NAMALWA (cell line): ENCODE measurements at regions not wholly inside any gene's neighbourhood (a gene's known extent, or its start where the extent isn't known, plus 50 kb on each side); places are given as distances from the start of the nearest gene placed in this dataset.
"Not testable (repeated sequence)": the region's sequence is repeated elsewhere in the genome, so short reads cannot be mapped to it uniquely, and the experiment has no call there.

Experiments used
- DNase-seq: peaks from one replicate; pipeline ENCODE4 v3.0.0-alpha.2; 2015; ENCODE audit warnings: low spot score

GRCh38 chr5:30150231-30150630, 1043.3 kb upstream of the CDH6 start:
- no peak for DNase-seq

DNA sequence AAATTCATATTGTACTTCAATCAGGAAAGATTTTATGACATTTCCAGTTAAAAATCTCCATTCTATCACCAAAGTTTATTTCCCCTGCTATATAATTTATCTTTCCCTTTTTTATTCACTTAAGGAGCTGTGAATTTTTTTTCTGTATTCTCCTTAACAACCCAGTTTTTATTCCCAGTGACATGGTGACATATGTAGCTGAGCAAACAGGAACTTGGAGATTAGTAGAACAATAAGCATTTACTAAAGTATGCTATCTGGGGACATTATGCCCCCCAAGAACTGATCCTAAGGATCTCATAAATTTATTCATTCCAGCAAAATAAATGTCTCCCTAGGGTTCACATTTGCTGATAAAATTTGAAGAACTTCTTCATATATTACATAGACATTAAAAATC, 1044.0 kb upstream of the CDH6 start:
- no peak for DNase-seq

- no peak for DNase-seq
Measured at GRCh38 chr5:30147976-30148375, 1045.5 kb upstream of the CDH6 start.

DNA sequence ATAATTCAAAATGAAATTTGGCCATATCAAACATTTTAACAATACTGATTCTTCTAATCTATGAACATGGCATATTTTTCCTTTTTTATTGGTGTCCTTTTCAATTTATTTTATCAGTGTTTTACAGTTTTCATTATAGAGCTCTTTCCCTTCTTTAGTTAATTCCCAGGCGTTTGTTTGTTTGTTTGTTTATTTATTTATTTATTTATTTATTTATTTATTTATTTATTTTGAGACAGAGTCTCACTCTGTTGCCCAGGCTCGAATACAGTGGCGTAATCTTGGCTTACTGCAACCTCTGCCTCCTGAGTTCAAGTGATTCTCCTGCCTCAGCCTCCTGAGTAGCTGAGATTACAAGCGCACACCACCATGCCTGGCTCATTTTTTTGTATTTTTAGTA, 1049.4 kb upstream of the CDH6 start:
- not testable (repeated sequence) for DNase-seq

DNA sequence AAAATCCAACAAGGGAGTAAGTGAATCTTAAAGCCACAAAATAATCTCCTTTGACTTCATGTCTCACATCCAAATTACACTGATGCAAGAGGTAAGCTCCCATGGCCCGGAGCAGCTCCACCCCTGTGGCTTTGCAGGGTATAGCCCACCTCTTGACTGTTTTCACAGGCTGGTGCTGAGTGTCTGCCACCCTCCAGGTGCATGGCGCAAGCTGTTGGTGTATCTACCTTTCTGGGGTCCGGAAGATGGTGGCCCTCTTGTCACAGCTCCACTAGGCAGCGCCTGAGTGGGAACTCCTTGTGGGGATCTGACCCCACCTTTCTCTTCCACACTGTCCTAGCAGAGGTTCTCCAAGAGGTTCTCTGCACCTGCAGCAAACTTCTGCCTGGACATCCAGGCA, 1051.1 kb upstream of the CDH6 start:
- DNase-seq, result no peak

DNA sequence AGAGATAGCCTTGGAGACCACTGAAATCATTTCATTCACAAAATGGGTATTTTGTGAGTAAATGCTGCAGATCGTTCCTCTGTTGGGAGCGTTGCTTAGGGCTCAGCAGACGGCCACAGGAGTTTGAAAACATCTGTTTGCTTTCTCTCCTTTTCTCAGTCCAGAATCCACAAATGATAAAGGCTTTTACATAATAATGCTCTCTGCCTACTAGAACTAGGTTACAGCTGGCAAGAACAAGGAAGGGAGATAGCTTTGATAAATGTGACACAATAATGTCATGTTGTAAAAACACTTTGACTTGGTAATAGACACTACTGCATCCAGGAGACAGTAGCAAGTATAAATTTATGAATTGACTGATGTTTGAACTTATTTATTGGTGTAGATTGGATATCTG, 1072.4 kb upstream of the CDH6 start:
- no peak for DNase-seq

- DNase-seq, result no peak
Measured at GRCh38 chr5:30117135-30117534, 1076.4 kb upstream of the CDH6 start.

DNA sequence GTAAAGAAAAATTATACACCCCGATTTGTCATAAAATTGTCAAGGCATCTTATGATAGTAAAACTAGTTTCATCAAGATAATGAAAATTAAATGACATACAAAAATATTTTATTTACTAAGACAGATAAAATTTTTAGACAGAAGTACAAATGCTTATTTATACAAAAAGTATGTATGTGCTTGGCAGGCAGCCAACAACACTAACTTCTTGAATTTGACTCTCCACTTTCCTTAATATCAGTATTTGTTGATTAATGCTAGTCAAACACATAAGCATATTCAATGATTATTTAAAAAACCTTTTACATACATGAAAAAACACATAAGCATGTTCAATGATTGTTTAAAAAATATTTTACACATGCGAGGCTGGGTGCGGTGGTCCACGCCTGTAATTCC, 1079.9 kb upstream of the CDH6 start:
- no peak for DNase-seq

DNA sequence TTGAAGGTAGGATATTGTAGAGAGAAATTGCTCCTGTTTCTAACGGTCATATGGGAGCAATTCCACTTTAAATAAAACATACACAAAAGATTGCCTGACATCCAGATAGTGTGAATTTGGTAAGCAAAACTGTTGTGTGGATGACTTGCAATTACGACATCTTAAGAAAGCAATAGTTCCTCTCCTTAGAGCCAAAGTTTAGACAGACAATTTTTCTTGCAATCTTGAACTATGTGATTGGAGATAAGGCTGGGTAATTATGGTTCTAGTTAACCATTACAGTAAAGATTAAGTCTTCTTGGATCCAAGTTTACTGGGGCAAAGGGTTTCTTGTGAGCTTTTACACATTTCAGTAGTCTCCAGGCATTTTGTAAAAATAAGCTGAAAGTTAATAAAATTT, 1080.6 kb upstream of the CDH6 start:
- no peak for DNase-seq

DNA sequence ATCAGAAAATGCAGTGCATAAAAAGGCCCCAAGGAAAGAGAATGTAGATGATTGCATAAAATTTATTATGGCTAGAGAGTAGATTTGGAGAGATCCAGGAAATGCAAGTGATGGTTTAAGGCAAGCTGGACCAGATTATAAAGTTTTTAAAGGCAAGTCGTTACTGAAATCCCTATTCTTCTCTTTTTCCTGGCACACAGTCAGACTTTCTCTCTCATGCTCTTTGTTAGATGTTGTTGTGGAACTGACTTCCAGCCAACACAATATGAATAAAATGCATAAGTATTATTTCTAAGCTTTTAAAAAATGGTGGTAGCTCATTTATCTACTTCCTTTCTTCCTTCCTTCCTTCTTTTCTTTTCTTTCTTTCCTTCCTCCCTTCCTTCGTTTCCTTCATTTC, 1085.4 kb upstream of the CDH6 start:
- no peak for DNase-seq

GRCh38 chr5:30106596-30106995, 1086.9 kb upstream of the CDH6 start:
- no peak for DNase-seq

- DNase-seq, result no peak
Measured at GRCh38 chr5:30104872-30105596, 1088.5 kb upstream of the CDH6 start.

- no peak for DNase-seq
Measured at GRCh38 chr5:30103452-30104202, 1089.9 kb upstream of the CDH6 start.

DNA sequence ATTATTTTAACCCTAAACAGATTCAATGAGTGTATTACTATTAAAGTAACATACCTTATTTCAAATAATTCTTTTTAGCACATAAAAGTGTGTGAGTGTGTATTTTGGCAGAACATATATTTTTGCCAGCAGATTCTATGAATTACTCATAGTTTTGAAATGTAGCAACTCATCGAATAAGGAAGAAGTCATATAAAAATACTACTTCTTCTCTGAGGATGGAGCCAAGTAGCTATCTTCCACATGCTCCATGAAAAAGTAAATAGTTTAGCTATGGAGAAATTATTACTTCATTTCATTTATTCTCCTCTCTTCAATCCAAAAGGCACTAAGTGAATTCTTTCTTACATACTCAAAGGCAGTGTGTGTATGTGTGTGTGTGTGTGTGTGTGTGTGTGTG, 1090.4 kb upstream of the CDH6 start:
- no peak for DNase-seq

DNA sequence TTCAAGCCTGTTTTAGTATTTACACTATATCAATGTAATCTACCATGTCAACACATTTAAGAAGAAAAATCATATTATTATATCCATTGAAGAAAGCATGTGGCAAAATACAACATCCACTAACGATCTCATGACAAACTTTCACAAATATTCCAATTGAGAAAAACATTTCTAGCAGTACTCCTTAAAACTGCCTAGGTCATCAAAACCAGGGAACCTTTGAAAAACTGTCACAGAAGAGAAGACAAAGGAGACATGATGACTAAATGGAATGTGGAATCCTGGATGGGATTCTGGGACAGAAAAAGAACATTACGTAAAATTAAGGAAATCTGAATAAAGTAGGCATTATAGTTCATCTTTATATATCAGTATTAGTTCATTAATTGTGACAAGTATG, 1091.3 kb upstream of the CDH6 start:
- no peak for DNase-seq

GRCh38 chr5:30100929-30101328, 1092.6 kb upstream of the CDH6 start:
- DNase-seq, result peak; percentile 24

DNA sequence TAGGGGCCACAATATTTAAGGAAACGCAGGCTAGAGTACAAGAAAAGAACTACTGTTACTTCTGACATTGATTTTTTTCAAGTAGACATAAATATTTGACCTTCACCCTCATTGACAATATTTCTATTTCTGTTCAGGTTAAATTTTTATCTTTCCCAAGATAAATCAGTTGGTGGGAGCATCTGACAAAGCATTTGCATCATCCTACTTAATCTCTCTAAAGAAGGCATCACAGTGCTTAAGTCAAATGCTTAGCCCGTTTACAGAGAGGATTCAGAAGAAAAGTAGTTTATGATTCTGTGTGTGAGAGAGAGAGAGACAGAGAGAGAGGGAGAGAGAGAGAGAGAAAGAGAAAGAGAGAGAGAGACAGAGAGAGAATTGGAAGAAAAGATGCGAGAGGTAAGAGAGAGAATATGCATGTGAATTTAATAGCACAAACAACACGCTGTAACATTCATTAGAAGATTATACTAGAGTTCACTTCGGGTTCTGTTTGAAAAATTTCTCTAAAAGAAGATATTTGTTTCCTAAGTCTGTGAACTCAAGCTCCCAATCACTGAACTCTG, 1093.3 kb upstream of the CDH6 start:
- no peak for DNase-seq

DNA sequence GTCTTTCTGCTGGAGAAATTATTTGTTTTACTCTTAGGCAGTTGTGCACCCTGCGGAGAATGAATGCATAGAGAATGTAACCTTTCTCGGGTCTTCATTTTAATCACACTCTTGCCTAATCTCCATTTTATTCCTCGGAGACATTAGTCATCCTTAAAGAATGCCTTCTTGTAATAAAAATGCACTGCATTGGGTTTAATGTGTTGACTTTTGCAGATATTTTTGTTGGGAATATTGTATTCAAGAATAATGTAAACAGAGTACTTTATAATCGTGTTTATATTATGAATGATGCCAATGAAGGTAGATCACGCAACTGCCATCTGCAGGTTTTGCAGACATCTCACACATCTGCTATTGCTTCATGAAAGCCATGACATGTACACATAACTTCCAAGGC, 1093.9 kb upstream of the CDH6 start:
- DNase-seq, result no peak

GRCh38 chr5:30098940-30099339, 1094.5 kb upstream of the CDH6 start:
- DNase-seq, result no peak

DNA sequence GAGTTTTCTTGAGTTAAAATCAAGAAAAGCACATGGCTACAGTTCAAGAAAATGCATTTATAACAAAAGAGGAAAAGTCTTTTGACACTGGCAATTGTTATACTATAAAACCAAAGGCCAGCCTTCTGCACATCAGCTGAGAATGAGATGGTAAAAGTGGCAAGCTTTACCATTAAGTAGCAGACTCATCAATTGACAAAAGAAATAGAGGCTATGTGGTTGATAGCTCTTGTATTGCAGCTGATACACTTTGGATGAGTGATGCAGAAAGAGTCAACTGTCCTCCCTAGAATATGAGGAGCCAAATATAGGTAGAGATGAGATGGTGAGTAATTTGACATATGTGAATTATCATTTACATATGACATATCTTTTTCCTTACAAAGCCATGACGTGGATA, 1100.9 kb upstream of the CDH6 start:
- no peak for DNase-seq

GRCh38 chr5:30069441-30070263, 1123.8 kb upstream of the CDH6 start:
- DNase-seq, result no peak

GRCh38 chr5:30063503-30063902, 1130.0 kb upstream of the CDH6 start:
- DNase-seq, result no peak

DNA sequence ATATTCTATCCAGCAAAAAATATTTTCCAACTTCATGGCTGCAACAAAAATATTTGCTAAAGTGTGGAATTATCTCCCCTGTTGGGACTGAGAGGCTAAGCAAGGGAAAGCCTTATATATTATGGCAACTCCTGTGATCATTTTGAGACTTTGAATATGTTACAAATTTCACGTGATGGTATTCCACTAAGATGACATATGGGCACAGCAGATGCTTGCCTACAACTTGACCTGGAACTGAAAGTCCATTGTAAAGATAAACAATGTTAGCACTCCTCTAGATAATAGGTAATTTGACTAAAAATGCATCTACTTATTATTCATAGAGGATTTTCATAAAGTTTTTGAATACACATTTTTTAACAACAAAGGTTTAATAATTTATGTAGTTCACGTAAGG, 1141.5 kb upstream of the CDH6 start:
- DNase-seq, result no peak
